Breast epithelium (tissue), 4 donors: ENCODE measurements at regions not wholly inside any gene's neighbourhood (a gene's known extent, or its start where the extent isn't known, plus 50 kb on each side); places are given as distances from the start of the nearest gene placed in this dataset.
"Not testable (repeated sequence)": the region's sequence is repeated elsewhere in the genome, so short reads cannot be mapped to it uniquely, and the experiment has no call there.

Experiments used
- DNase-seq, 2 donors: peaks; one replicate each; pipeline ENCODE4 v3.0.0-alpha.2; 2019; ENCODE audit warnings: low spot score in 2 of 2
- H3K27ac ChIP-seq, 2 donors: fragments of 200-600 bp; sonication (generic) in 1 of 2; one replicate each; pipeline ENCODE4 v1.5.1; 2016 to 2019; ENCODE audit warnings: mild to moderate bottlenecking in 1 of 2
- H3K27me3 ChIP-seq, 2 donors: fragments of 200-600 bp; sonication (generic) in 1 of 2; one replicate each; pipeline versions ENCODE4 v1.5.1 to v1.6.0; 2017 to 2019; ENCODE audit warnings: control low read depth in 1 of 2, mild to moderate bottlenecking in 1 of 2
- H3K36me3 ChIP-seq: fragments of 200-600 bp; one replicate; pipeline ENCODE4 v1.5.1; 2019
- H3K4me1 ChIP-seq, 2 donors: fragments of 200-600 bp; sonication (generic); one replicate each; pipeline ENCODE4 v1.5.1; 2016 to 2019; ENCODE audit warnings: control low read depth in 1 of 2
- H3K4me3 ChIP-seq, 3 donors: fragments of 200-600 bp; sonication (generic); 1 replicate in 2 of 3; 2 replicates in 1 of 3; pipeline ENCODE4 v1.5.1; 2016 to 2019; ENCODE audit warnings: mild to moderate bottlenecking in 3 of 3, moderate library complexity in 2 of 3
- H3K9me3 ChIP-seq, 2 donors: fragments of 200-600 bp; sonication (generic) in 1 of 2; one replicate each; pipeline ENCODE4 v1.5.1; 2016 to 2019; ENCODE audit warnings: control low read depth in 1 of 2
- POLR2A ChIP-seq: fragments of 450-650 bp; IDR thresholded peaks from one replicate; pipeline ENCODE4 v1.6.1; 2016; ENCODE audit warnings: antibody characterized with exemption, mild to moderate bottlenecking, moderate library complexity
- POLR2AphosphoS5 ChIP-seq, 3 donors: sonication (generic); formaldehyde crosslinking; IDR thresholded peaks; one replicate each; pipeline ENCODE4 v1.6.1; 2017; ENCODE audit warnings: antibody characterized with exemption in 3 of 3
- intact Hi-C: fragments of 100-400 bp; cut with DNase I; formaldehyde crosslinking; loops from one replicate; pipeline ENCODE4 v1.15.1; 2023; ENCODE audit warnings: low total_unique reads
- TF ChIP-seq, protein P1 (sequence below), 3 donors: fragments of 450-650 bp; IDR thresholded peaks; one replicate each; pipeline ENCODE4 v1.5.1; 2016 to 2017; ENCODE audit warnings: antibody characterized with exemption in 3 of 3, mild to moderate bottlenecking in 3 of 3, moderate library complexity in 3 of 3

- peaks cover 0 to 13% of the 10 kb centered on the region in 2 donors for H3K27me3 ChIP-seq
- H3K4me1 ChIP-seq, result no peaks in the 10 kb centered on the region
- intact Hi-C loops, result no loop called here
- H3K9me3 ChIP-seq, result no peaks in the 10 kb centered on the region
- H3K27ac ChIP-seq, result no peak overlapping the region
- no peak for DNase-seq
- no peaks in the 10 kb centered on the region for H3K36me3 ChIP-seq
- H3K4me3 ChIP-seq, result no peak overlapping the region
- no peak for TF ChIP-seq POLR2AphosphoS5 (IDR thresholded peaks at IDR 0.05)
- TF ChIP-seq POLR2A, result no peak
- TF ChIP-seq, protein P1, sequence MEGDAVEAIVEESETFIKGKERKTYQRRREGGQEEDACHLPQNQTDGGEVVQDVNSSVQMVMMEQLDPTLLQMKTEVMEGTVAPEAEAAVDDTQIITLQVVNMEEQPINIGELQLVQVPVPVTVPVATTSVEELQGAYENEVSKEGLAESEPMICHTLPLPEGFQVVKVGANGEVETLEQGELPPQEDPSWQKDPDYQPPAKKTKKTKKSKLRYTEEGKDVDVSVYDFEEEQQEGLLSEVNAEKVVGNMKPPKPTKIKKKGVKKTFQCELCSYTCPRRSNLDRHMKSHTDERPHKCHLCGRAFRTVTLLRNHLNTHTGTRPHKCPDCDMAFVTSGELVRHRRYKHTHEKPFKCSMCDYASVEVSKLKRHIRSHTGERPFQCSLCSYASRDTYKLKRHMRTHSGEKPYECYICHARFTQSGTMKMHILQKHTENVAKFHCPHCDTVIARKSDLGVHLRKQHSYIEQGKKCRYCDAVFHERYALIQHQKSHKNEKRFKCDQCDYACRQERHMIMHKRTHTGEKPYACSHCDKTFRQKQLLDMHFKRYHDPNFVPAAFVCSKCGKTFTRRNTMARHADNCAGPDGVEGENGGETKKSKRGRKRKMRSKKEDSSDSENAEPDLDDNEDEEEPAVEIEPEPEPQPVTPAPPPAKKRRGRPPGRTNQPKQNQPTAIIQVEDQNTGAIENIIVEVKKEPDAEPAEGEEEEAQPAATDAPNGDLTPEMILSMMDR (IDR thresholded peaks at IDR 0.05), result no peak
These were observed 66.1 kb upstream of the ANKRD10 start for GRCh38 chr13:110980921-110981320.

GRCh38 chr13:110979149-110979548 lies 64.3 kb upstream of the ANKRD10 start:
- H3K27me3 ChIP-seq, intact Hi-C loops, H3K36me3 ChIP-seq, H3K4me3 ChIP-seq, H3K27ac ChIP-seq, DNase-seq, H3K4me1 ChIP-seq, H3K9me3 ChIP-seq: not testable (repeated sequence)

- Histone ChIP-seq H3K9me3 (no peaks in the 10 kb centered on the region), H3K27me3 (no peaks in the 10 kb centered on the region), H3K36me3 (no peaks in the 10 kb centered on the region), H3K4me1 (no peaks in the 10 kb centered on the region), H3K27ac (no peak overlapping the region), H3K4me3 (no peak overlapping the region)
- TF ChIP-seq, protein P1 (IDR thresholded peaks at IDR 0.05), result no peak
- TF ChIP-seq POLR2AphosphoS5 (IDR thresholded peaks at IDR 0.05) (no peak), POLR2A (no peak)
- DNase-seq, result no peak
- intact Hi-C loops, result no loop called here
These were observed 63.5 kb upstream of the ANKRD10 start for GRCh38 chr13:110978390-110978789.

DNA sequence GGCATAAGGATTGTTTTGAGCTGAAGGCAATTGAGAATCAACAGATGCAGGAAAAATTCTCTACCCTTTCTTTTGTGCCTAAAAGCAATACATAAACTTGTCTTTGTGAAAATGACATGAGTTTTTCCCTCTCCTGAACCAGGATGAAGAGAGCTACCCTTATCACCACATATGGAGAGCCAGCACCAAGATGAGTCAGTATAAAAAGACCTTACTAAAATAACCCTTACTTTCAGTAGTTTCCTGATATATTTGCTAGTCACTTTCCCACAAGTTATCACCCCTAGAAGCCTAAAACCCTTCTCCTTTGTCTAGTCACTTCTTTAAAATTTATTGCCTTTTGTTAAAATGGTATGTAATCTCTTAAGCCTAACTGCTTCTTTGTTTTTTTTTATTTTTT lies 61.9 kb upstream of the ANKRD10 start:
- intact Hi-C loops, result no loop called here
- Histone ChIP-seq H3K27ac (no peak overlapping the region), H3K4me1 (no peaks in the 10 kb centered on the region), H3K9me3 (no peaks in the 10 kb centered on the region), H3K36me3 (no peaks in the 10 kb centered on the region), H3K27me3 (no peaks in the 10 kb centered on the region), H3K4me3 (no peak overlapping the region)
- TF ChIP-seq, protein P1 (IDR thresholded peaks at IDR 0.05), result no peak
- TF ChIP-seq POLR2A, result no peak
- no peak for TF ChIP-seq POLR2AphosphoS5 (IDR thresholded peaks at IDR 0.05)
- no peak for DNase-seq

DNA sequence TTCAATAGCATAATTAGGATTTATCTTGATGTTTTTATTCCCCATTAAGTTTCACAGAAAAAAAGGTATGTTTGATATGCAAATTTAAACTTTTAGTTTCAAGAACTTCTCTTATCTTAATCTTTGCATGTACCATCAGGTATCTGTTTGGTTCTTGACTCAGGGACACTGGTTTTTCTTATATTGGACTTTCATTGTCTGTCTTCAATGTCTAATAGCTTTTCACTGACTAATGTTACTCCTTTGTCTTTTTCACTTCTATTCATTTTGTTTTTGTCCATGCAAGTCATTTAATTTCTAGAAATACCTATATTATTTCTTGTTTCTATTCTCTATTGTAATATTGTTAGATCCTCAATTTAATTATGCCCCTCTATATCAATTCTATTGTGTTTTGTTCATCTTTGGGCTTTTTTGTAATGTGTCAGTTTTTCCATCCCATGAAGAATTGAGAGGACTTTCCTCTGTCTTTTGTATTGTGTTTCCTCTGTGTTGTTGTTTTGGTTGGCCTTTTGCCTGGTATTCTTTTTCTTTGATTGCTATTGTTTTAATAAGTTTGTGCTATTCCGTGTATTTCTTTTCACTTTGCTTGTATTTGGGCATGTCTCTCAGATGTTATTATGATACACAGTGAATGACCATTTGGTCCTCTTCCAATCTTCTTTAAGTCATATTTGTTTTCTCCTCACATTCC lies 58.3 kb upstream of the ANKRD10 start:
- Histone ChIP-seq H3K27me3 (no peaks in the 10 kb centered on the region), H3K36me3 (no peaks in the 10 kb centered on the region), H3K4me3 (no peak overlapping the region), H3K27ac (no peak overlapping the region), H3K4me1 (no peaks in the 10 kb centered on the region), H3K9me3 (no peaks in the 10 kb centered on the region)
- intact Hi-C loops, result no loop called here
- DNase-seq, result no peak
- TF ChIP-seq, protein P1 (IDR thresholded peaks at IDR 0.05), result no peak
- TF ChIP-seq POLR2AphosphoS5 (IDR thresholded peaks at IDR 0.05) (no peak), POLR2A (no peak)
